ENCODE measurements at regions not wholly inside any gene's neighbourhood (a gene's known extent, or its start where the extent isn't known, plus 50 kb on each side); places are given as distances from the start of the nearest gene placed in this dataset.

- no peaks in the 10 kb centered on the region for H3K79me2 ChIP-seq (ENCODE audit: insufficient read depth, low read length)
- no peaks in the 10 kb centered on the region for H3K9me3 ChIP-seq (ENCODE audit: insufficient read depth, low read depth, low read length)
- H3K4me2 ChIP-seq (ENCODE audit: low read length) = no peak overlapping the region
- Mint-ChIP-seq H3K4me1 (ENCODE audit: low read depth, unreplicated experiment) (peaks cover 3% of the 10 kb centered on the region), H3K27me3 (ENCODE audit: low read depth, unreplicated experiment) (peaks cover 23% of the 10 kb centered on the region), H3K9me3 (ENCODE audit: unreplicated experiment) (peaks cover 3% of the 10 kb centered on the region), H3K4me3 (ENCODE audit: unreplicated experiment) (no peak overlapping the region), H3K36me3 (ENCODE audit: low read depth, unreplicated experiment) (no peaks in the 10 kb centered on the region), H3K27ac (ENCODE audit: unreplicated experiment) (no peak overlapping the region)
- no peak overlapping the region for H3K9ac ChIP-seq (ENCODE audit: low read length)
- no peak overlapping the region for H3K27ac ChIP-seq (ENCODE audit: low read depth, low read length)
- TF ChIP-seq EZH2 (IDR thresholded peaks at IDR 0.05; ENCODE audit: insufficient read depth, low read length) = no peak
- TF ChIP-seq CTCF (IDR thresholded peaks at IDR 0.05; ENCODE audit: insufficient read depth, low read depth, low read length) = no peak
- no peak overlapping the region for H2AFZ ChIP-seq (ENCODE audit: low read depth, low read length)
- H3K36me3 ChIP-seq (ENCODE audit: insufficient read depth, low read length) = no peaks in the 10 kb centered on the region
- no peak for DNase-seq (ENCODE audit: low read depth)
- H3K27me3 ChIP-seq (ENCODE audit: insufficient read depth, low read length) = no peaks in the 10 kb centered on the region
- no peak for FAIRE-seq
- peaks cover 13% of the 10 kb centered on the region for H3K4me1 ChIP-seq (ENCODE audit: insufficient read depth, low read length)
- no peak overlapping the region for H3K4me3 ChIP-seq (ENCODE audit: insufficient read depth, low read depth, low read length)
- no peaks in the 10 kb centered on the region for H4K20me1 ChIP-seq (ENCODE audit: insufficient read depth, low read length)
Measured at GRCh38 chr2:425947-426346, 138.1 kb upstream of the ALKAL2 start.

- no peaks in the 10 kb centered on the region for H3K36me3 Mint-ChIP-seq (ENCODE audit: low read depth, unreplicated experiment)
- no peaks in the 10 kb centered on the region for H3K79me2 ChIP-seq (ENCODE audit: insufficient read depth, low read length)
- H3K36me3 ChIP-seq (ENCODE audit: insufficient read depth, low read length) = no peaks in the 10 kb centered on the region
- H3K9me3 Mint-ChIP-seq (ENCODE audit: unreplicated experiment) = peaks cover 3% of the 10 kb centered on the region
- no peaks in the 10 kb centered on the region for H4K20me1 ChIP-seq (ENCODE audit: insufficient read depth, low read length)
- no peak for FAIRE-seq
- no peak overlapping the region for H3K4me3 Mint-ChIP-seq (ENCODE audit: unreplicated experiment)
- no peak overlapping the region for H3K4me3 ChIP-seq (ENCODE audit: insufficient read depth, low read depth, low read length)
- no peaks in the 10 kb centered on the region for H3K27me3 ChIP-seq (ENCODE audit: insufficient read depth, low read length)
- H3K4me1 ChIP-seq (ENCODE audit: insufficient read depth, low read length) = peaks cover 13% of the 10 kb centered on the region
- H3K9me3 ChIP-seq (ENCODE audit: insufficient read depth, low read depth, low read length) = no peaks in the 10 kb centered on the region
- peaks cover 20% of the 10 kb centered on the region for H3K27me3 Mint-ChIP-seq (ENCODE audit: low read depth, unreplicated experiment)
- peak overlapping the region; percentile 54 for H3K9ac ChIP-seq (ENCODE audit: low read length)
- peak overlapping the region; percentile 54 for H2AFZ ChIP-seq (ENCODE audit: low read depth, low read length)
- H3K27ac Mint-ChIP-seq (ENCODE audit: unreplicated experiment) = no peak overlapping the region
- H3K4me1 Mint-ChIP-seq (ENCODE audit: low read depth, unreplicated experiment) = peaks cover 3% of the 10 kb centered on the region
- no peak for DNase-seq (ENCODE audit: low read depth)
- peak overlapping the region; percentile 81 for H3K4me2 ChIP-seq (ENCODE audit: low read length)
- peak overlapping the region; percentile 77 for H3K27ac ChIP-seq (ENCODE audit: low read depth, low read length)
- TF ChIP-seq CTCF (IDR thresholded peaks at IDR 0.05; ENCODE audit: insufficient read depth, low read depth, low read length) = no peak
- no peak for TF ChIP-seq EZH2 (IDR thresholded peaks at IDR 0.05; ENCODE audit: insufficient read depth, low read length)
Measured at GRCh38 chr2:425243-425642, 137.4 kb upstream of the ALKAL2 start.

GRCh38 chr2:424306-425171 is 136.6 kb upstream of the ALKAL2 start:
- Histone ChIP-seq H3K36me3 (ENCODE audit: insufficient read depth, low read length) (no peaks in the 10 kb centered on the region), H2AFZ (ENCODE audit: low read depth, low read length) (peak overlapping the region; percentile 68), H3K4me3 (ENCODE audit: insufficient read depth, low read depth, low read length) (peak overlapping the region; percentile 34), H4K20me1 (ENCODE audit: insufficient read depth, low read length) (no peaks in the 10 kb centered on the region), H3K9me3 (ENCODE audit: insufficient read depth, low read depth, low read length) (no peaks in the 10 kb centered on the region), H3K4me1 (ENCODE audit: insufficient read depth, low read length) (peaks cover 13% of the 10 kb centered on the region), H3K79me2 (ENCODE audit: insufficient read depth, low read length) (no peaks in the 10 kb centered on the region), H3K27ac (ENCODE audit: low read depth, low read length) (peak overlapping the region; percentile 77), H3K9ac (ENCODE audit: low read length) (peak overlapping the region; percentile 54), H3K4me2 (ENCODE audit: low read length) (peak overlapping the region; percentile 81), H3K27me3 (ENCODE audit: insufficient read depth, low read length) (no peaks in the 10 kb centered on the region)
- H3K36me3 Mint-ChIP-seq (ENCODE audit: low read depth, unreplicated experiment) = no peaks in the 10 kb centered on the region
- H3K9me3 Mint-ChIP-seq (ENCODE audit: unreplicated experiment) = peaks cover 3% of the 10 kb centered on the region
- H3K27ac Mint-ChIP-seq (ENCODE audit: unreplicated experiment) = no peak overlapping the region
- no peak for TF ChIP-seq CTCF (IDR thresholded peaks at IDR 0.05; ENCODE audit: insufficient read depth, low read depth, low read length)
- FAIRE-seq = no peak
- H3K27me3 Mint-ChIP-seq (ENCODE audit: low read depth, unreplicated experiment) = peaks cover 17% of the 10 kb centered on the region
- DNase-seq (ENCODE audit: low read depth) = peak; percentile 82
- peaks cover 3% of the 10 kb centered on the region for H3K4me1 Mint-ChIP-seq (ENCODE audit: low read depth, unreplicated experiment)
- H3K4me3 Mint-ChIP-seq (ENCODE audit: unreplicated experiment) = no peak overlapping the region

Measured in astrocyte (in vitro differentiated cells and primary cell).